ENCODE measurements at regions not wholly inside any gene's neighbourhood (a gene's known extent, or its start where the extent isn't known, plus 50 kb on each side); places are given as distances from the start of the nearest gene placed in this dataset.

DNA sequence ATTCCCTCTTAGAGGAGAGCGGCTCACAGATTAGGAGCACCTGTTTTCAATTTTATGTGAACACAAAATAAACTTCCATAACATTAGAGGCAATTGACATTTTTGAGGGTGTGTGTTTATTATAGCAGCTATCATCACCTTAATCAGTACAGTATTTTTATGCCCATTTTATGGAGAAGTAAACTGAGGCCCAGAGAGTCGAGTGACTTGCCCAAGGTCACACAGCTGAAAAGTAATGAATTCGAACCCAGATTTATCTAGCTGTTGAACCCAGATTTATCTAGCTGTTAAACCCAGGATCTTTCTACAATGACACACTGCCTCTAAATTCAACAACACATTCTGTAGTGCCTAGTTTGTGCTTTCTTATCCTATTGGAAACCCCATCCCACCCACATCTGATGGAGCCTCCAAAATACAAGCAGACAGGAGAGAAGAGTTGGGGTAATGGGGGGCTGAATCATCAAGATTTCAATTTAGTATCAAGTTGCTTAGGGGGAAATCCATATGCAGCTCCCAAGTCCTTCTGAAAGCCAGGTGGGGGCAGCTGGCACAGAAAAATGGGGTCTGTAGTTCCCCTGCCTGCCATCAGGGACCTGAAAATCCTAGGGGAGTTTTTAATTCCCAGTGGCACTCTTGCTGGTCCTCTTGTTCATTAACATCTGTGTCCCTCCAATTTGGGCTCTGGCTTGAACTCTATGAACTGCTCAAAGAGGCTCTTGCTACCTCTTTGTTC is 50.4 kb upstream of the TRA2B start:
- no peak overlapping the region for H3K27ac ChIP-seq
- H3K4me3 ChIP-seq: no peak overlapping the region
- DNase-seq: no peak
- peaks cover 0 to 15% (median 11%) of the 10 kb centered on the region in 3 donors for H3K4me1 ChIP-seq
- intact Hi-C loops (cut with DNase I): loop anchor here (10.0 kb wide), 1 partner anchor 557 kb away; the partner anchor contains the start of gene CRYGS
- WGBS, 2 donors: 89 to 93% methylated on average over 3 of the region's 3 CpGs
- H3K27me3 ChIP-seq: peaks cover 0 to 13% (median 2%) of the 10 kb centered on the region in 4 donors
- H3K36me3 ChIP-seq: no peaks in the 10 kb centered on the region
- TF ChIP-seq CTCF (IDR thresholded peaks at IDR 0.05) (no peak), POLR2A (IDR thresholded peaks at IDR 0.05) (no peak)
- H3K9me3 ChIP-seq: no peaks in the 10 kb centered on the region
